Vagina (tissue), 2 donors: ENCODE measurements at regions not wholly inside any gene's neighbourhood (a gene's known extent, or its start where the extent isn't known, plus 50 kb on each side); places are given as distances from the start of the nearest gene placed in this dataset.

Source experiments
- DNase-seq, 2 donors: peaks; one replicate each; pipeline ENCODE4 v3.0.0-alpha.2; 2017; ENCODE audit errors: extremely low spot score in 2 of 2
- H3K27ac ChIP-seq: fragments of 200-600 bp; sonication (generic); one replicate; pipeline ENCODE4 v1.5.1; 2019
- H3K27me3 ChIP-seq: fragments of 200-600 bp; sonication (generic); one replicate; pipeline ENCODE4 v1.5.1; 2019
- H3K36me3 ChIP-seq, 2 donors: fragments of 200-600 bp; sonication (generic); one replicate each; pipeline ENCODE4 v1.5.1; 2017 to 2019
- H3K4me1 ChIP-seq: fragments of 200-600 bp; sonication (generic); one replicate; pipeline ENCODE4 v1.5.1; 2019
- H3K4me3 ChIP-seq, 2 donors: fragments of 200-600 bp; sonication (generic); 1 replicate in 1 of 2; 2 replicates in 1 of 2; pipeline ENCODE4 v1.5.1; 2016 to 2019
- H3K9me3 ChIP-seq: fragments of 200-600 bp; sonication (generic); one replicate; pipeline ENCODE4 v1.5.1; 2019
- POLR2A ChIP-seq, 2 donors: fragments of 450-650 bp; IDR thresholded peaks; one replicate each; pipeline ENCODE4 v1.6.1; 2017; ENCODE audit warnings: antibody characterized with exemption in 2 of 2, mild to moderate bottlenecking in 2 of 2, moderate library complexity in 2 of 2
- POLR2AphosphoS5 ChIP-seq, 2 donors: sonication (generic); formaldehyde crosslinking; IDR thresholded peaks; one replicate each; pipeline ENCODE4 v1.9.0; 2017; ENCODE audit warnings: antibody characterized with exemption in 2 of 2, mild to moderate bottlenecking in 2 of 2, low read depth in 1 of 2; ENCODE audit not compliant: insufficient read depth in 1 of 2
- intact Hi-C: fragments of 100-400 bp; cut with DNase I; formaldehyde crosslinking; loops from one replicate; pipeline ENCODE4 v1.15.1; 2023
- TF ChIP-seq, protein P1 (sequence below), 3 experiments: fragments of 450-650 bp in 2 of 3; fragments of 200-600 bp in 1 of 3; sonication (generic) in 1 of 3; IDR thresholded peaks; one replicate each; pipeline ENCODE4 v1.5.1; 2017 to 2019; ENCODE audit warnings: antibody characterized with exemption in 3 of 3, mild to moderate bottlenecking in 2 of 3, moderate library complexity in 2 of 3

DNA sequence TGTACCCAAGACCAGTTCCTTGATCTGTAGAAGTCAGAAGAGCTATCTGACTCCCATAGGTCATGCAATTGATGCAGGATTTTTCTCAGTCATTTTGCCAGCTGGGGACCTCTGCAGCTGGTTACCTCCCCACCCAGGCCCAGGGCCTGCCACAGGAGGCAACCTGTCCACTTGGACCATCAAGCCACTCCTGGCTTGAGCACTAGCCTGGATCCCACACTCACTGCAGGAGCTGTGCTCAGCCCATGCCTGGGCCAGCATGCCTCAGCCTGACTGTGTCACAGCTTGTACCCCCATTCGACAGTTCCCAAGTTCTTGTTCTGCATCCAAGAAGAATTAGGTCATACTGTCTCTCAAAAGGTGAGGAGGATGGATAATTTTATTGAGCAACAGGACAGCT is 189.4 kb downstream of the PCDH17 start:
- H3K4me1 ChIP-seq = no peaks in the 10 kb centered on the region
- no peak overlapping the region for H3K4me3 ChIP-seq
- no peaks in the 10 kb centered on the region for H3K9me3 ChIP-seq
- TF ChIP-seq POLR2AphosphoS5 (IDR thresholded peaks at IDR 0.05; ENCODE audit: insufficient read depth in 1 of 2, low read depth in 1 of 2) = no peak
- TF ChIP-seq POLR2A (IDR thresholded peaks at IDR 0.05) = no peak
- TF ChIP-seq, protein P1, sequence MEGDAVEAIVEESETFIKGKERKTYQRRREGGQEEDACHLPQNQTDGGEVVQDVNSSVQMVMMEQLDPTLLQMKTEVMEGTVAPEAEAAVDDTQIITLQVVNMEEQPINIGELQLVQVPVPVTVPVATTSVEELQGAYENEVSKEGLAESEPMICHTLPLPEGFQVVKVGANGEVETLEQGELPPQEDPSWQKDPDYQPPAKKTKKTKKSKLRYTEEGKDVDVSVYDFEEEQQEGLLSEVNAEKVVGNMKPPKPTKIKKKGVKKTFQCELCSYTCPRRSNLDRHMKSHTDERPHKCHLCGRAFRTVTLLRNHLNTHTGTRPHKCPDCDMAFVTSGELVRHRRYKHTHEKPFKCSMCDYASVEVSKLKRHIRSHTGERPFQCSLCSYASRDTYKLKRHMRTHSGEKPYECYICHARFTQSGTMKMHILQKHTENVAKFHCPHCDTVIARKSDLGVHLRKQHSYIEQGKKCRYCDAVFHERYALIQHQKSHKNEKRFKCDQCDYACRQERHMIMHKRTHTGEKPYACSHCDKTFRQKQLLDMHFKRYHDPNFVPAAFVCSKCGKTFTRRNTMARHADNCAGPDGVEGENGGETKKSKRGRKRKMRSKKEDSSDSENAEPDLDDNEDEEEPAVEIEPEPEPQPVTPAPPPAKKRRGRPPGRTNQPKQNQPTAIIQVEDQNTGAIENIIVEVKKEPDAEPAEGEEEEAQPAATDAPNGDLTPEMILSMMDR (IDR thresholded peaks at IDR 0.05) = no peak
- H3K27me3 ChIP-seq = no peaks in the 10 kb centered on the region
- no peak for DNase-seq
- intact Hi-C loops = no loop called here
- no peak overlapping the region for H3K27ac ChIP-seq
- H3K36me3 ChIP-seq = no peaks in the 10 kb centered on the region

DNA sequence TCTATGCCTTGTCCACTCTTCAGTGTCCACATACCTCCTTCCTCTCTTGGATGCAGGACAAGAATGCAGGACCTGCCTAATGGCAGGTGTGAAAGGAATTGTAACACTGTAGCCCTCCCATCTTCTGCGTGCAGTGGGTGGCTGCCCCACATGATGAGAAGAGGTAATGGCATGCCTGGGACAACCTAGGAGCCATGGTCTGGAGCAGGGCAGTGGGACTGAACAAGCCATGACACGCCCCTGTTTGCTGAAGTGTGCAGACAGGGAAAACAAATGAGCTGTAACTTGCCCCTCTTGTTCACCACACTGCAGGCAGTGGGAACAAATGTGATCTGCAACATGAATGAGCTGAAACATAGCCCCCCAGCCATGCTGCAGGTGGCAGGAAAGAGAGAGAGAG is 192.2 kb downstream of the PCDH17 start:
- TF ChIP-seq, protein P1 (IDR thresholded peaks at IDR 0.05) = no peak
- TF ChIP-seq POLR2A (IDR thresholded peaks at IDR 0.05) = no peak
- no peak for TF ChIP-seq POLR2AphosphoS5 (IDR thresholded peaks at IDR 0.05; ENCODE audit: insufficient read depth in 1 of 2, low read depth in 1 of 2)

DNA sequence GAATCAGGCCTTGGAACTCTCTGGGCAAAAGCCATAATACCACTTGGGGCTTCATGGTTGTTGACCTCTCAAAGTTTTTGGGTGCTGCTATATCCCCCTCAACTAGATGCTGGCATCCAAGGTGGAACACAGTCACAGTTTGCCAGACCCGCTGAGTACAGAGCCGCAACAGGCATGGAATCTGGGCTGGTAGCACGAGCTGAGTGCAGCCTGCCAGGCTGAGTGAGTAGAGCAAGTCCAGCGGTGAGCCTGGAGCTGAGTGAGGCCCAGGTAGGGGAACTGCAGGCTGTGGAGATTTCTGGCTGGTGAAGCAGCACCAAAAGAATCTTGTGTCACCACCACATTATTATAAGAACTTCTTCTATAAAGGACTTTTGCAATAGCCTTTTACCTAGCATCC is 192.6 kb downstream of the PCDH17 start:
- Histone ChIP-seq H3K36me3 (no peaks in the 10 kb centered on the region), H3K27me3 (no peaks in the 10 kb centered on the region), H3K27ac (no peak overlapping the region), H3K4me3 (no peak overlapping the region), H3K9me3 (no peaks in the 10 kb centered on the region), H3K4me1 (no peaks in the 10 kb centered on the region)
- intact Hi-C loops = no loop called here
- no peak for TF ChIP-seq POLR2A (IDR thresholded peaks at IDR 0.05)
- no peak for DNase-seq

More for the DNA sequence above, 192.2 kb downstream of the PCDH17 start:
- DNase-seq = no peak
- Histone ChIP-seq H3K9me3 (no peaks in the 10 kb centered on the region), H3K4me1 (no peaks in the 10 kb centered on the region), H3K4me3 (no peak overlapping the region), H3K27ac (no peak overlapping the region), H3K36me3 (no peaks in the 10 kb centered on the region), H3K27me3 (no peaks in the 10 kb centered on the region)
- intact Hi-C loops = no loop called here

DNA sequence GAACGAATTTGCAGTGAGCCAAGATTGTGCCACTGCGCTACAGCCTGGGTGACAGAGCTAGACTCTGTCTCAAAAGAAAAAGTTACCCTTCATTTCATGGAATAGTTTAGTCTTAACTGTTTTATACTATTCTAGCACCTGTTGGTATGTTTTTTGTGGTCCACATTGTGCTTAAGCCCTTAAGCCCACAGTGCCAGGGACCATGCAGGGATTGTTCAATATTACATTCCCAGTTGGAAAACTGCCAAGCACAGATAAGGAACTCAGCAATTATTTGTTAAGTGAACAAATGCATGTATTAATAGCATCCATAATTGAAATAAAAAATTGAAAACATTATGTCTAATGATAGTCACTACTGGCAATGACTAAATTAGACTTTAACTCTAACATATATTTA is 193.5 kb downstream of the PCDH17 start:
- TF ChIP-seq, protein P1 (IDR thresholded peaks at IDR 0.05) = no peak
- TF ChIP-seq POLR2A (IDR thresholded peaks at IDR 0.05) (no peak), POLR2AphosphoS5 (IDR thresholded peaks at IDR 0.05; ENCODE audit: insufficient read depth in 1 of 2, low read depth in 1 of 2) (no peak)
- no peak overlapping the region for H3K27ac ChIP-seq
- H3K36me3 ChIP-seq = no peaks in the 10 kb centered on the region
- no peaks in the 10 kb centered on the region for H3K9me3 ChIP-seq
- intact Hi-C loops = no loop called here
- no peak for DNase-seq
- no peak overlapping the region for H3K4me3 ChIP-seq
- H3K27me3 ChIP-seq = no peaks in the 10 kb centered on the region
- H3K4me1 ChIP-seq = no peaks in the 10 kb centered on the region

DNA sequence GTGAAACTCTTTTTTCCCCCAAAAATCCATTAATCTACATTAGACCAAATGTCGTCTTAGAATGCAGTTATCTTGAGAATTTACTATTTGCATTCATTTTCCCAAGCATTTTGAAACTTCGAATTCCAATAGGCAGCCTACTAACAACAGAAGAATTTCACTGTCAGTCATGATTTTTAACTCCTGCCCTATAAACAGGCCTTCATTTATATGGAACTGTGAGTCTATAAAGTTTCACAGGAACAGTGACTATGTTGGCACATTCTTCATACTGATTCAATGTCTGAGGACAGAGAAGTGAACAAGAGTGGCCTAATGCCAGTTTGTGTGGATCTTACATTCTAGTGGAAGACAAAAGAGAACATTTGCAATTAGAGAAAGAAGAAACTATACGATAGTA is 198.0 kb downstream of the PCDH17 start:
- Histone ChIP-seq H3K4me1 (no peaks in the 10 kb centered on the region), H3K4me3 (no peak overlapping the region), H3K27me3 (no peaks in the 10 kb centered on the region), H3K9me3 (no peaks in the 10 kb centered on the region), H3K27ac (no peak overlapping the region), H3K36me3 (no peaks in the 10 kb centered on the region)
- no peak for TF ChIP-seq POLR2AphosphoS5 (IDR thresholded peaks at IDR 0.05; ENCODE audit: insufficient read depth in 1 of 2, low read depth in 1 of 2)
- no peak for TF ChIP-seq POLR2A (IDR thresholded peaks at IDR 0.05)
- TF ChIP-seq, protein P1 (IDR thresholded peaks at IDR 0.05) = no peak
- intact Hi-C loops = no loop called here
- no peak for DNase-seq

DNA sequence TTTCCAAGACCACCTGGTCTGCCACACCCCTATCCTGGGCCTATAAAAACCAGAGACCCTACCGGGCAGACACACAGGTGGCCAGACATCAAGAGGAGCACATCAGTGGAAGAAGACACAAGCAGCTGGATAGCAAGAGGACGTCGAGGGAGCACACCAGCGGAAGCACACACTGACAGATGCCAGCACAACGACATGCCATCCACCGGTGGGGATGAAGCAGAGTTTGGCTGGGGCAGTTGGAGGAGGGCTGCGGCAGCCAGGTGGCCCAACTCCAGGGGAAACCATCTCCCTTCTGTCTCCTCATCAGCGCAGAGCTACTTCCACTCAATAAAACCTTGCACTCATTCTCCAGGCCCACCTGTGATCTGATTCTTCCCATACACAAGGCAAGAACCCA is 200.6 kb downstream of the PCDH17 start:
- no peaks in the 10 kb centered on the region for H3K9me3 ChIP-seq
- H3K4me1 ChIP-seq = no peaks in the 10 kb centered on the region
- intact Hi-C loops = no loop called here
- no peak overlapping the region for H3K27ac ChIP-seq
- no peaks in the 10 kb centered on the region for H3K27me3 ChIP-seq
- no peak for DNase-seq
- no peak for TF ChIP-seq POLR2AphosphoS5 (IDR thresholded peaks at IDR 0.05; ENCODE audit: insufficient read depth in 1 of 2, low read depth in 1 of 2)
- no peak for TF ChIP-seq POLR2A (IDR thresholded peaks at IDR 0.05)
- TF ChIP-seq, protein P1 (IDR thresholded peaks at IDR 0.05) = no peak
- no peaks in the 10 kb centered on the region for H3K36me3 ChIP-seq
- H3K4me3 ChIP-seq = no peak overlapping the region
